ENCODE measurements at regions not wholly inside any gene's neighbourhood (a gene's known extent, or its start where the extent isn't known, plus 50 kb on each side); places are given as distances from the start of the nearest gene placed in this dataset.

GRCh38 chr2:168338803-168339437 is 91.5 kb upstream of the STK39 start:
- no peak for DNase-seq

GRCh38 chr2:168340931-168341330 is 93.5 kb upstream of the STK39 start:
- DNase-seq, result no peak

DNA sequence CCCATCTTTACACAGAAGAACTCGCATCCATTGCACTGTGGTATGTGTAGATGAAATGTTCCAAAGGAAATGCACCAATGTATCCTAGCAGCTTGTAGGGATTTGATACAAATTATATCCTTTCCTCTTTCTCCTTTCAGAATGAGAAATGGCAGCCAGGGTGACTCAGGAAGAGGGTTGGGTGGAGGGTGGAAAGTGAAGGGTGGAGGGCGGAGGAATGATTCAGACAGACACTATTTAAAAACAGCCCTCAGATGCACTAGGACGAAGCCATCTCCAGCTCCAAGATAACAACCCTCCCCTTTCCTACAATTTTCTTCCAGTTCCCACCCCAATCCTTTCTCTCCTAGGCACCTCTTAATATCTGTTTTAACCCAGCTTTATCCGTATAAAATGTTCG is 96.2 kb upstream of the STK39 start:
- no peak for DNase-seq

GRCh38 chr2:168344706-168345105 is 97.3 kb upstream of the STK39 start:
- no peak for DNase-seq

DNA sequence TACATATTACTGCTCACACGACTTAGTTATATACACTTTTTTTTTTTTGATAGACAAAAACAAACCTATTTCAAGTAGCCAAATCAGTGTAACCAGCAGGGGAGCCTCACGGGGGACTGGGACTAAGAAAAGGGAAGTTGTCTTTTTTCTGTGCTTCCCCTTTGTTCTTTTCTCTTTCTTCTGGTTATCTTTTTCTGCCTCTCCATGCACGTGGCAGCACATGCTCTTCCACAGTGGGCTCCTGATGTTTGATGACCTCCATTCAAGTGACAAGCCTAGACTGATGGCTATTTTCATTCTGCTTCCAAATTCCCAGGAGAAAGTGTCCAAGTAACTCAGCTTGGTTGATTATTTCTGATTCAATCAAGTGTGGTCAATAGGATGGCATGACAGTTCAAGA is 98.2 kb upstream of the STK39 start:
- no peak for DNase-seq

GRCh38 chr2:168346725-168347477 is 99.5 kb upstream of the STK39 start:
- peak; percentile 83 for DNase-seq

- DNase-seq, result peak; percentile 10
Measured at GRCh38 chr2:168348076-168348475, 100.7 kb upstream of the STK39 start.

DNA sequence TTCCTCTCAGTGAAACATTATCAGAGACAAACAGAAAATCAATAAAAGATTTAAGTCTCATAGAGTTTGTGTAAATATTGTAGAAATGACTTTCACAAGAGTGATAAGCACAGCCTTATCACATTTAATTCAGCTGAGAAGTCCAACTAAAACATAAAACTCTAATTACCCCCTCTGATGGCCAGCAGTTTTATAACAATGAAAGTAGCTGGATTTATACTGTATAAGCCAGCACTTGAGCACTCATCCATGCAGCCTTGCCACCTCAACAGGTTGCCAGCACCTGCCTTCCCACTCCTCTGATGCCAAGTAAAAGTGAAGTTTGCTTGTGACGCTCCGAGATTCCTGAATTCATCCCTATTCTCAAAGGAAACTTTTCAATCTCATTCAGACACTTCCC is 103.0 kb upstream of the STK39 start:
- DNase-seq, result no peak

DNA sequence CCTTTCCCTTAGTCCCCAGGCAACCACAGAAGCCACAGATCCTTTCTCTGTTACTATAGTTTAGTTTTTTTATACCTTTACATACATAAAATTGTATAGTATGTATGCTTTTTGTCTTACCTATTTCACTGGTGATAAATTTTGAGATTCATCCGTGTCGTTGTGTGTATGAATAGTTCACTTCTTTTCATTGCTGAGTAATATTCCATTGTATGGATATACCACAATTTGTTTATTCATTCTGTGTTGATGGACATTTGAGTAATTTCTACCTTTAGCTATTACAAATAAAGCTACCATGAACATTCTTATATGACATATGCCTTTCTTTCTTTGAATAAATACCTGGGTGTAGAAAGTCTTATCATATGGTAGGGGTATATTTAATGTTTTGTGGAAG is 102.8 kb upstream of the CERS6 start:
- no peak for DNase-seq

DNA sequence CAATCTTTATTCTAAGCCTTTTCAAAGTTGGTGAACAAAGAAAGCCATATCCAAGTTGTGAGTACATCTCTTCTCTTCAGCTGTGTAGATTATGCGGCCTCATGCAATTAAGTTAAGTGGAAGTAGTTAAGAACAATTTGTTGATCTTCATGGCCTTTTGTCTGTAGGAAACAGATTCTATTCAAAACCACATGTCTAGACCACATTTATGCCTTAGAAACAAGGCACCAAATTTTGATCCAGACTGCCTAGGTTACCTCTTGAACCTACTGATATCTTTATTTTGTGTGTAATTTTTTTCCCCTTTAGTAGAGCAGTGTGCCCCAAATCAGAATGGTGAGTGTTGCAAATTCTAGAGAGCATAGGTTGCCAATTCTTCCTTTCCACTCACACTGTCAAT is 101.6 kb upstream of the CERS6 start:
- no peak for DNase-seq

DNA sequence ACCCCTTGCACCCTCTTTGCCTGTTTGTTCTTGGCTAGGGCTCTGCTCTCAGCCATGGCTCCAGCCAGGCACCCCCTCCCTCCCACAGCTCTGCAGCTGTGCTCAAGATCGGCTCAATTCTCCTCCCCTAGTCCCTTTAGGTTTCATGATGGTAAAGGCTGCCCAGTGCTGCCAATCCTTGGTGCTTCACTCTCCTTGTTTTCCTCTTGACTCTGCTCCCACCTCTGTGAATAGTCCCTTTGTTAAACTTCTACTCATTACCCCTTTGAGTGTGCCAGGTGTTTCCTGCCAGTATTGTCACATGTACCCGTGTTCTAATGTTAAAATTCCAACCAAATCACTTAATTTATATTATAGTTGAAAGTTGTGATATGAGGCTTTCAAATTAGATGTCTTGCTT is 101.0 kb upstream of the CERS6 start:
- no peak for DNase-seq

GRCh38 chr2:168355779-168356476 is 100.1 kb upstream of the CERS6 start:
- no peak for DNase-seq

DNA sequence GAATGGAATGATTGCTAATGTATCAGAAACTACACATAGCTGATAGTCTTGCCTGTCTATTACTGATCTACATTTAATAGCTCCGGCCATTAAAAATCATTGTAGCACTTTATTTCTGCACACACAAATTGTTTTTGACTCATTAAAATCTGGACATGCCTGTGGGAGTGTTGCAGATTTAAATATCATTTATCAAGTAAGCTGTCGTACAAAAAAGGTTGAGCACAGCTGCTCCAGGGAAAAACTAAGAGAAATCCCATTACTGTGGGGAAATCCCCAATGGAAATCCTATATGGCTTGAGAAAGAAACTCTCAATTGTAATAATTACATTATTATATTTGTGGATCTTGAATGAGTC is 99.6 kb upstream of the CERS6 start:
- DNase-seq, result no peak

- DNase-seq, result no peak
Measured at GRCh38 chr2:168357797-168358472, 98.1 kb upstream of the CERS6 start.

GRCh38 chr2:168359082-168359481 is 97.0 kb upstream of the CERS6 start:
- no peak for DNase-seq

DNA sequence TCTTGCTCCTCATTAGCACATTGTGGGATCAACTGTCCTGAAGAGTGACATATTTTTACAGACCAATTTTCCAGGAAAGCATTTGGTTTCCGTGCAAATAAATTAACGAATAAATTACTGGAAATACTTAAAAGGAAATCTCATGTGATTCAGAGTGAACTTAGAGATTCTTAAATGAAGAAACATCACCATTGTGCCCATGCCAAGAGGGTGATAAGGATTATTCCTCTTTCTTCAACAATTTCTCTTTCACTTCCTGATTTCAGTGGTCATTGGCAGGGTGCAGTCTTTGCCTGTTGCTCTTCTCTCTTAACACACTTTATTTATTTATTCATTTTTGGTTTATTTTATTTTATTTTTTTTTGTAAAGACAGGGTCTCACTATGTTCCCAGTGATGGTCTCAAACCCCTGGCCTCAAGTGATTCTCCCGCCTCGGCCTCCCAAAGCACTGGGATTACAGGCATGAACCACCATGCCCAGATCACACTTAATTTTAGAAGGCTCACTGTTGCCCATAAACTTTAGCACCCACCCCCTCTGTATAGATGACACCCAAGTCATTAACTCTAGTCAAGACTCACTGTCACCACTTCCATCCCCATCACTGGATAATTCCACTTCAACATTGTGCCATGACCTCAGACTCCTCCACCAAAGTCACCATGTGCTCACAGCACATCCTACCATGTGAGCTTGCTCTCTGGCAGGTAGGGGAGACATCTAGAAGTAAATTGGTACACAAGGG is 92.6 kb upstream of the CERS6 start:
- DNase-seq, result no peak

DNA sequence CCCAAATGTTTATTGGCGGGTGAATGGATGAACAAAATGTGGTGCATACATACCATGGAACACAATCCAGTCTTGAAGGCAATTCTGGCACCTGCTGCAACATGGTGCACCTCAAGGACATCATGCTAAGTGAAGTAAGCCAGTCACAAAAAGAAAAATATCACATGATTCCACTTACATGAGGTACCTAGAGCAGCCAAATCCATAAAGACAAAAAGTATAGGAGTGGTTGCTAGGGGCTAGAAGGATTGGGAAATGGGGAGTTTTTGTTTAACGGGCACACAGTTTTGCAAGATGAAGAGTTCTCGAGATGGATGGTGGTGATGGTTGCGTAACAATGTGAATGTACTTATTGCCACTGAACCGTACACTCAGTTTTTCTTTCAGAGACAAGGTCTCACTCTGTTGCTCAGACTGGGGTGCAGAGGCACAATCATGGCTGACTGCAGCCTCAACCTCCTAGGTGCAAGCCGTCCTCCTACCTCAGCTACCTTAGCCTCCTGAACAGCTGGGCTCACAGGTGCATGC is 90.9 kb upstream of the CERS6 start:
- DNase-seq, result no peak

GRCh38 chr2:168369031-168369430 is 87.0 kb upstream of the CERS6 start:
- DNase-seq, result no peak

GRCh38 chr2:168371273-168372019 is 84.6 kb upstream of the CERS6 start:
- DNase-seq, result no peak

- no peak for DNase-seq
Measured at GRCh38 chr2:168373468-168373867, 82.6 kb upstream of the CERS6 start.

DNA sequence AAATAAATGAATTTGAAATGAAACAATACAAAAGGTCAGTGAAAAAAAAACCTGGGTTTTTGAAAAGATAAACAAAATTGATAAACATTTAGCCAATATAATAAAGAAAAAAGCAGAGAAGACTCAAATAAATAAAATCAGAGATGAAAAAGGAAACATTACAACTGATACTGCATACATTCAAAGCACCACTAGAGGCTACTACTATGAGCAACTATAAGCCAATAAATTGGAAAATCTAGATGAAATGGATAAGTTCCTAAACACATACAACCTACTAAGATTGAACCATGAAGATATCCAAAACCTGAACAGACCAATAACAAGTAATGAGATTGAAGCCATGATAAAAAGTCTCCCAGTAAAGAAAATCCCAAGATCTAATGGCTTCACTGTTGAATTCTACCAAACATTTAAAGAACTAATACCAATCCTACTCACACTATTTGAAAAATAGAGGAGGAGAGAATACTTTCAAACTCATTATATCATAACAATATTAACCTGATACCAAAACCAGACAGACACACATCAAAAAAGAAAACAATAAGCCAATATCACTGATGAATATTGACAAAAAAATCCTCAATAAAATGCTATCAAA is 80.8 kb upstream of the CERS6 start:
- DNase-seq, result no peak
